ENCODE measurements at regions not wholly inside any gene's neighbourhood (a gene's known extent, or its start where the extent isn't known, plus 50 kb on each side); places are given as distances from the start of the nearest gene placed in this dataset.

DNA sequence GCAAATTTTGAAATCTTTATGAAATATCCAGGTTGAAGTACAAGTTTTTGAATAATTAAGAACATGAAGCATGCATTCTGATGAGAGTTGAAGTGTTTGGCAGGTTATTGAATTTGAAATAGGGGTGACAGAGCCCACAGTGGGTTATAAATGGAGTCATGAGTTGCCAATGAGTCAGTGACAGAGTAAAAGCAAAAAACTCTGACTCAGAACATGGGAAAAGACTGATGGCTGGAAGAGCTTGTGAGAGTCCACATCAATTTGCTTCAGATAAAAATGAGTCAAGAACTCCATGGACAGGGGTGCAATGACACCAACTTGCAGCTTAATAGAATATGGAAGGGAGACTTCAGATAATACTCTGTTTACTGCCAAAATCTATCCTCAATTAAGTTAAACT is 105.3 kb downstream of the SLC6A15 start:
- DNase-seq (ENCODE audit: low spot score), result no peak
- Mint-ChIP-seq H3K36me3 (ENCODE audit: low read depth) (no peaks in the 10 kb centered on the region), H3K27me3 (ENCODE audit: low read depth) (no peaks in the 10 kb centered on the region), H3K4me3 (no peak overlapping the region), H3K27ac (no peak overlapping the region), H3K9me3 (no peaks in the 10 kb centered on the region), H3K4me1 (ENCODE audit: low read depth) (no peaks in the 10 kb centered on the region)

DNA sequence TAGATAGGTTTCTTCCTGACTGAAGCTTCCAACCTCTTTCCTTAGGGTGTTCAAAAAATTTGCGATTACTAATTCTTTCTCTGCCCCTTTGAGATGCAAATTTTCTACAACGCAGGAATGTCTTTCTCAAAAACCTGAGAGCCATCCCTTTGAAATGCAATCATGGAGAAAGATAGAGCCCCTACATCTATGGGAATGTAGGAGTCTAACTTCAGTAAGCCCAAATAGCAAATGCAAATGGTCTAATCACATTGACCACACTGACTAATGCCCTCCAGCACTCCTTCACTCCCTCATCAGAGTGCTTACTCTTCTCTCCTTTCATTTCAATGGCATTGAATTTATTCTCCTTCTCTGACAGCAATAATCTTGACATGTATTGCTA is 107.1 kb downstream of the SLC6A15 start:
- no peak overlapping the region for H3K4me3 Mint-ChIP-seq
- no peak overlapping the region for H3K27ac Mint-ChIP-seq
- H3K27me3 Mint-ChIP-seq (ENCODE audit: low read depth), result no peaks in the 10 kb centered on the region
- DNase-seq (ENCODE audit: low spot score), result no peak
- no peaks in the 10 kb centered on the region for H3K36me3 Mint-ChIP-seq (ENCODE audit: low read depth)
- no peaks in the 10 kb centered on the region for H3K4me1 Mint-ChIP-seq (ENCODE audit: low read depth)
- H3K9me3 Mint-ChIP-seq, result no peaks in the 10 kb centered on the region

DNA sequence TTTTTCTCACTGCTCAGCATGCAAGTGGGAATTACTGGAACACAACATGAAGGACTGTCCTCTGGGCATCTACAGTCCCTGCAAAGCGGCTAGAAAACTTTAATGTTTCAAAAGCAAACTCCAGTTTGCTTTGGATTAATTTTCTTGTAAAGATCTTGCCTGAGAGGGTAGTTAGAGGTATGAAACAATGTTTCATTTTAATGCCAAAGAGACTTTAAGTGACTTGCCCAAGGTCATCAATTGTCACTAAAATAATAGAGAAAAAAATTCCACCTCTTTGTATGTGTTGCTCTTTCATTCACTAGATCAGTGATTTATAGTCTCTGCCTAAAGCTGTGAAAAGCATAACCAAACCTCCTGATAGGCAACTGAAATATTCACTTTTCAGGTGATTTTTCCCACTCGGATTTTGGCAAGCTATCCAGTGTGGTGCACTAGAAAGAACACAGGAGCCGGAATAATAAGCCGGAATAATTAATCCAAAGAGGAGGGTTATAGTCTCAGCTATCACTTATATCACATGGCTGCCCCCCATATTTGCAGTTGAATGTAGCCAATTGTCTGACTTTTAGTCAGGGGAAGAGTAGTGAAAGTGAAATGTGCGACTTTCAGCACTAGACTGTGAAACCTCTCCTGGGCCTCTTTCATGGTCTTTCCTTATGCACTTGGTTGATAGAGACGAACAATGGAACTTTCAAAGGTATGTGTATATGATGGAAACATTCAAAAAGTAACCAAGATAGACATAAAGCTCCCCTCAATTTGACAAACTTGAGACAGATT is 107.7 kb downstream of the SLC6A15 start:
- Mint-ChIP-seq H3K4me3 (no peak overlapping the region), H3K36me3 (ENCODE audit: low read depth) (no peaks in the 10 kb centered on the region), H3K9me3 (no peaks in the 10 kb centered on the region), H3K27ac (no peak overlapping the region), H3K27me3 (ENCODE audit: low read depth) (no peaks in the 10 kb centered on the region), H3K4me1 (ENCODE audit: low read depth) (no peaks in the 10 kb centered on the region)
- no peak for DNase-seq (ENCODE audit: low spot score)

DNA sequence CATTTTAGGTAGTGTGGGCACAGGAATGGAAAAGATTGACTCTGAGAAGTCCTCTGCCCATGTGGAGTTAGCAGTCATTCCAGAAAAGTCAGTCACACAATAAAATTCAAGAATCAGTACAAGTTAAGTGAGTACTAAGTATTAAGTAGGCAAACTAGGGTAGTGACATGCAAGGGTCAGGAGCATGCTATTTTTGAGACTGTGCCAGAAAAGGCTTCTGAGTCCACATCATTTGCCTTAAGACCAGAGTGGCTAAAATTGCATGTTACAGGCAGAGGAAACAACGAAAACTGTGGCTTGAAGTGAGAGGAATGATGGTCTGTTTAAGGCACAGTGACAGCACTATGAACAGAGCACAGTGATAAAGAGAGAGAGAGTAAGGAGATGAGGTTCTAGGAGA is 108.9 kb downstream of the SLC6A15 start:
- Mint-ChIP-seq H3K4me3 (no peak overlapping the region), H3K27me3 (ENCODE audit: low read depth) (no peaks in the 10 kb centered on the region), H3K27ac (no peak overlapping the region), H3K4me1 (ENCODE audit: low read depth) (no peaks in the 10 kb centered on the region), H3K36me3 (ENCODE audit: low read depth) (no peaks in the 10 kb centered on the region), H3K9me3 (no peaks in the 10 kb centered on the region)
- DNase-seq (ENCODE audit: low spot score), result no peak

DNA sequence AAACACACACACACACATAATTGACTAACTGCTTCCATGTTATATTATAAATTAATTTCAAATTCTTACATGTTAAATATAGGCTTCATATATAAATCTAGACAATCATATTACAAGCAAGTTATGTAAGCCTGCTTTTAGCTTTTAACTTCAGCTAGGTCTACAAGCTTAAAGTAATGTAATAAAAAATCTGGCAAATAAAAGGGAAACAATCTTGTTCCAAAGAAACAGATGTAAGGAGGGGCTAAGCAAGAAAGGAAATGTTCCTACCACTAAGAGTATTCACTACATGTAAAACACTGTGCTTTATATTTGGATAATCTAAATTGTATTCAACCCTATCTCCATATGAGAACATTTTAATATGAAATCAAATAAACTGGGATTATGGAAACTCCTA is 110.4 kb downstream of the SLC6A15 start:
- no peak for DNase-seq (ENCODE audit: low spot score)
- H3K9me3 Mint-ChIP-seq, result no peaks in the 10 kb centered on the region
- H3K27ac Mint-ChIP-seq, result no peak overlapping the region
- no peak overlapping the region for H3K4me3 Mint-ChIP-seq
- no peaks in the 10 kb centered on the region for H3K36me3 Mint-ChIP-seq (ENCODE audit: low read depth)
- no peaks in the 10 kb centered on the region for H3K4me1 Mint-ChIP-seq (ENCODE audit: low read depth)
- H3K27me3 Mint-ChIP-seq (ENCODE audit: low read depth), result no peaks in the 10 kb centered on the region

DNA sequence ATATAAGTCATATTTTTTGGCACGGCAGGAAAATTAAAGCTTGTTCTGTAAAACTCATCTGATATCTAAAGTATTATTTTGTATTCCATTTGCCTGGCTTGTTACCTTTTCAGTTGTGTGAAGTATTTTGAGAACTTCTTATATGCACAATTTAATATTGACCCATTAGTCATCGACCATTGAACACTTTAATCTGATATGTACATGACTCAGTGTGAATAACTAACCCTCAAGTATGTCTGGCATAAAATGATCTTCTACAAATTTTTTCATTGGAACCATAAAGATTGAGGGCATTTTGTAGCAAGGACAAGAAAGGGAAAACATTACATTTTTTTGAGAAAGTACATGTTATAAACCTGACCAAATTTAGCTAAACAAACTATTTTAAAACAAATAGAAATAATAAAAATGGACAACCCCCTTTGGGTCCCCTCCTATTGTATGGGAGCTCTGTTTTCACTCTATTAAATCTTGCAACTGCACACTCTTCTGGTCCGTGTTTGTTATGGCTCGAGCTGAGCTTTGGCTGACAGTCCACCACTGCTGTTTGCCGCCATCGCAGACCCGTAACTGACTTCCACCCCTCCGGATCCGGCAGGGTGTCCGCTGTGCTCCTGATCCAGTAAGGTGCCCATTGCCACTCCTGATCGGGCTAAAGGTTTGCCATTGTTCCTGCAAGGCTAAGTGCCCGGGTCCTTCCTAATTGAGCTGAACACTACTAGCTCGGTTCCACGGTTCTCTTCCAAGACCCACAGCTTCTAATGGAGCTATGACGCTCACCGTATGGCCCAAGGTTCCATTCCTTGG is 118.8 kb downstream of the SLC6A15 start:
- Mint-ChIP-seq H3K27me3 (ENCODE audit: low read depth) (no peaks in the 10 kb centered on the region), H3K9me3 (no peaks in the 10 kb centered on the region), H3K27ac (no peak overlapping the region), H3K4me3 (no peak overlapping the region), H3K36me3 (ENCODE audit: low read depth) (no peaks in the 10 kb centered on the region), H3K4me1 (ENCODE audit: low read depth) (no peaks in the 10 kb centered on the region)
- no peak for DNase-seq (ENCODE audit: low spot score)

DNA sequence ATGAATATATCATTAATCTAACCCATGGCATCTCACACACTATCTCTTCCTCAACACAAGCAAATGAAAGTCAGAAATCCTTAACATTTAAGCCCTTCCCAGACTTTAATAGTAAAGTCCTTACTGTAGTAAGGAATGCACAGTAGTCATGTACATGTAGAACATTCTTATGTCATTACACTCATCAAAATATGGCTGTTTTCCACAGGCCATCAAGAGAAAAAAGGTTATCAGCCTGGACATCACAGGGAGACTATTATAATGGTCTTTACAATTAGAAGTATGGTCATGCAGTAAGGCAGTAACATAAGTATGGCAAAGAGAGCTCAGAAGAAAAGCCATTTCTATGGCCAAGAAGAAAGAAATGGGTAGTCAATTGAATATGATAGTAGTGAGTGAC is 121.2 kb downstream of the SLC6A15 start:
- no peaks in the 10 kb centered on the region for H3K4me1 Mint-ChIP-seq (ENCODE audit: low read depth)
- H3K27ac Mint-ChIP-seq, result no peak overlapping the region
- no peak for DNase-seq (ENCODE audit: low spot score)
- no peaks in the 10 kb centered on the region for H3K9me3 Mint-ChIP-seq
- H3K36me3 Mint-ChIP-seq (ENCODE audit: low read depth), result no peaks in the 10 kb centered on the region
- H3K27me3 Mint-ChIP-seq (ENCODE audit: low read depth), result no peaks in the 10 kb centered on the region
- H3K4me3 Mint-ChIP-seq, result no peak overlapping the region

DNA sequence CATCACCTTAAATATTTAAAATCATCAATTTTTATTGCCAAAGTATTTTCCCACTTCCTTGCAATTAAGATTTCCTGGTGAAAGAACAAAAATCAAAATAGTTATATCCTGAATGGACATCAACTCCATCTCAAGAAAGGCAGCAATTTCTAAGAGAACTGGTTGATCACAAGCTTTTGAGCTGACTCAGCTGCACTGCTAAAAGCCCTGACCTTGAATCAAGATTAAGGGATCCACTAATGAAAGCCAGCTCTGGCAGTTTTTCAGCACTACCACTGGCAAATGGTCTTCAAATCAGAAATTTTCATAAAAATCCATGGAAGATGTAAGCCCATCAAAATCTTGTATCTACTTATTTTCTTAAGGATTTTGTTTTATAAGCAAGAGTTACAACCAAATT is 123.4 kb downstream of the SLC6A15 start:
- no peaks in the 10 kb centered on the region for H3K27me3 Mint-ChIP-seq (ENCODE audit: low read depth)
- no peaks in the 10 kb centered on the region for H3K4me1 Mint-ChIP-seq (ENCODE audit: low read depth)
- no peak overlapping the region for H3K27ac Mint-ChIP-seq
- H3K9me3 Mint-ChIP-seq, result no peaks in the 10 kb centered on the region
- H3K4me3 Mint-ChIP-seq, result no peak overlapping the region
- no peak for DNase-seq (ENCODE audit: low spot score)
- no peaks in the 10 kb centered on the region for H3K36me3 Mint-ChIP-seq (ENCODE audit: low read depth)

DNA sequence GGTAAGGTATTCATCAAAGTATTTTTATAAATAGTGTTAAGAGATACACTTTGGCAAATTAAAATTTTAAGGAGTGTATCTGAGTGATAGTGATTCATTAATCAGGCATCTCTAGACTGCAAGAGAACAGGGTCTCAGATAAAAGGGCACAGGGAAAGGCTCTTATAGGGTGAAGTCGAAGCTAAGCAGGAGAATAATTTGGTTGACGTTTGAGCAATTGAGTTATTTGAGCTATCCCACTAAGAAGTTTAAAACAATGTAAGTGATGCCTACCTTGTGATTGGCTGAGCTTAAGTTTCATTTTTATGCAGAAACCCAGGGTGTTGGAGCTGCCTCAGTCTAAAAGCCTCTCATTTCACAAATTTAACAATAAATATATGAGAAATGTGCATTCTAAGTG is 125.3 kb downstream of the SLC6A15 start:
- H3K9me3 Mint-ChIP-seq, result no peaks in the 10 kb centered on the region
- H3K36me3 Mint-ChIP-seq (ENCODE audit: low read depth), result no peaks in the 10 kb centered on the region
- no peak for DNase-seq (ENCODE audit: low spot score)
- no peak overlapping the region for H3K27ac Mint-ChIP-seq
- no peaks in the 10 kb centered on the region for H3K4me1 Mint-ChIP-seq (ENCODE audit: low read depth)
- no peaks in the 10 kb centered on the region for H3K27me3 Mint-ChIP-seq (ENCODE audit: low read depth)
- H3K4me3 Mint-ChIP-seq, result no peak overlapping the region

DNA sequence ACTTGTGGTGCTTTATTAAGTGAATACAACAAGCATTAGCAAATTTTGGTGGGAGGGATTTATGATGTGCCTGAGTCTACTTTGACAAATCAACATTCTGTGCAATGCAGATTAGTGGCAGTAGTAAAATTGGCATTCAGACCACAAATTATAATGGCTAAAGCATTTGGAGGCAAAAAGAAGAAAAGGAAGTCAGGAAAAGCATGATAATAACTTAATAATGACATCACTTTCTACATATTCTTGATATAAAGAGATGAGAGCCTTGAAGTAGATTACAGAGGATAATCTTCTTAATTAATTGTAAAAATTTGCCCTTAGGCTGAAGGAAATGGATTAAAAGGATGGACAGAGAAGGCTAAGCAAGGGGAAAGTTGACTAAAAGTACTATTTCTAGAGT is 126.0 kb downstream of the SLC6A15 start:
- Mint-ChIP-seq H3K4me3 (no peak overlapping the region), H3K9me3 (no peaks in the 10 kb centered on the region), H3K36me3 (ENCODE audit: low read depth) (no peaks in the 10 kb centered on the region), H3K4me1 (ENCODE audit: low read depth) (no peaks in the 10 kb centered on the region), H3K27ac (no peak overlapping the region), H3K27me3 (ENCODE audit: low read depth) (no peaks in the 10 kb centered on the region)
- DNase-seq (ENCODE audit: low spot score), result no peak

DNA sequence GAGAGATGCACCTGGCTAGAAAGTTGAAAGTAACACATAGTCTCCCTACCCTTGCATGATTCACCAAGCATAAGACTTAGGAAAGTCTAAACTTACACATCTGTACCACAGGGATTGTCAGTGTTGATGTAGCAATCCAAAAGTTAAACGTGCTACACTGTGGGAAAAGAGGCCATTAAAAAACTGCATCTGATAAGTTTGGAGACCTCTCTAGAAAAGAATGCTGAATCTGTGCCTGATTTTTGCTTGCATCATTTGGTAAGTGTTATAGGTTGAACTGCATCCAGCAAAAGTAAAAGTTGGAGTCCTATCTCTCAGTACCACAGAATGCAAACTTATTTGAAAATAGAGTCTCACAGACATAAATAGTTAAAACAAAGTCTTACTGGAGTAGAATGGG is 126.6 kb downstream of the SLC6A15 start:
- Mint-ChIP-seq H3K27me3 (ENCODE audit: low read depth) (no peaks in the 10 kb centered on the region), H3K4me3 (no peak overlapping the region), H3K4me1 (ENCODE audit: low read depth) (no peaks in the 10 kb centered on the region), H3K27ac (no peak overlapping the region), H3K9me3 (no peaks in the 10 kb centered on the region), H3K36me3 (ENCODE audit: low read depth) (no peaks in the 10 kb centered on the region)
- no peak for DNase-seq (ENCODE audit: low spot score)

DNA sequence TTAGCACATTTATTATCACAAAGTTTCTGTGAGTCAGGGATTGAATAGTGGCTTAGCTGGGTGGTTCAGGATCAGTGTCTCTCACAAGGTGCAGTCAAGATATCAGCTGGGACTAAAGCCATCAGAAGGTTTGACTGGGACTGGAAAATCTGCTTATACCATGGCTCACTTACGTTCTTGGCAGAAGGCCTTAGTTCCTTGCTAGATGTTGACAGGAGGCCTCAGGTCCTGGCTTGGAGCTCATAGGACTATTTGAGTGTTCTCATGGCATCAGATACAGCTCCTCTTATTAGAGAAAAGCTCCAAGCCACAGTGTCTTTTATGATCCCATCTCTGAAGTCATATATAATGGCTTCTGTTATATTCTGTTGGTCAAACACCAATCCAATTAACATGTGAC is 127.3 kb downstream of the SLC6A15 start:
- Mint-ChIP-seq H3K27ac (no peak overlapping the region), H3K27me3 (ENCODE audit: low read depth) (no peaks in the 10 kb centered on the region), H3K4me1 (ENCODE audit: low read depth) (no peaks in the 10 kb centered on the region), H3K9me3 (no peaks in the 10 kb centered on the region), H3K4me3 (no peak overlapping the region), H3K36me3 (ENCODE audit: low read depth) (no peaks in the 10 kb centered on the region)
- no peak for DNase-seq (ENCODE audit: low spot score)

DNA sequence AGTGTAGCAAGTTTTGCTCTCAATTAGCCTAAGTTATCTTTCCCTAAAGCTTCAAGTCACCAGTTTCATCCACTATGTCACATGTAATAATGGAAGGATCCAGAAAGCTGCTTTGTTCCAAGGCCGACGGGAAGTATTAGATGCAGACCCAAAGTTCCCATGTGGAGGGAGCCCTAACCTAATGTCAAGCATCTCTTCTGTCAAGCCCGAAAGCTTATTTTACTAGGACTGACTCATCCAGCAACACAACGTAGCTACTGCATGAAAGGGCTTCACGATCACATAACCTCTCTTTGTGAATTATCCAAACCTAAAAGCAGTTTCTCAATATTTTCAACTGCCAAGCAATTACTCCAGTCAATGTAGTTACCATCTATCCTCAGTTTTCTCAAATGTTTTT is 133.4 kb downstream of the SLC6A15 start:
- no peaks in the 10 kb centered on the region for H3K9me3 Mint-ChIP-seq
- H3K27ac Mint-ChIP-seq, result no peak overlapping the region
- H3K4me3 Mint-ChIP-seq, result no peak overlapping the region
- no peak for DNase-seq (ENCODE audit: low spot score)
- no peaks in the 10 kb centered on the region for H3K27me3 Mint-ChIP-seq (ENCODE audit: low read depth)
- H3K36me3 Mint-ChIP-seq (ENCODE audit: low read depth), result no peaks in the 10 kb centered on the region
- no peaks in the 10 kb centered on the region for H3K4me1 Mint-ChIP-seq (ENCODE audit: low read depth)

DNA sequence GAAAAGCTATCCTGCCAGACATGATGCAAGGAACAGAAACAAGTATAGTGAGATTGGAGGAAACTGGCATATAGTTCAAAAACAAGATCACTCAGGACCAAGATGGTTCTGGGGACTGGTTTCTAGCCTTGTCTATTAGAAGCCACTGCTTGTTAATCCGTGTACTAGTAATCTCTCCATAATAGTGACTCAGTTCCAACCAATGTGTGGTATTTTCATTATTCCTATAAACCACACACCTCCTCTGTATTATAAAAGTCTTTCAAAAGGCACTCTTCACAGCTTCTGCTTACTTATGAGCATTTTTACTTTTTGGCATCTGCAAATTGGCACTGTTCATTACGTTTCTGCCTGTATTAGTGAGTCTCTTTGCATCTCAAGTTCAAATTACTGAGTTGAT is 140.3 kb downstream of the SLC6A15 start:
- no peak for DNase-seq (ENCODE audit: low spot score)
- Mint-ChIP-seq H3K9me3 (no peaks in the 10 kb centered on the region), H3K27ac (no peak overlapping the region), H3K4me1 (ENCODE audit: low read depth) (no peaks in the 10 kb centered on the region), H3K27me3 (ENCODE audit: low read depth) (no peaks in the 10 kb centered on the region), H3K36me3 (ENCODE audit: low read depth) (no peaks in the 10 kb centered on the region), H3K4me3 (no peak overlapping the region)

DNA sequence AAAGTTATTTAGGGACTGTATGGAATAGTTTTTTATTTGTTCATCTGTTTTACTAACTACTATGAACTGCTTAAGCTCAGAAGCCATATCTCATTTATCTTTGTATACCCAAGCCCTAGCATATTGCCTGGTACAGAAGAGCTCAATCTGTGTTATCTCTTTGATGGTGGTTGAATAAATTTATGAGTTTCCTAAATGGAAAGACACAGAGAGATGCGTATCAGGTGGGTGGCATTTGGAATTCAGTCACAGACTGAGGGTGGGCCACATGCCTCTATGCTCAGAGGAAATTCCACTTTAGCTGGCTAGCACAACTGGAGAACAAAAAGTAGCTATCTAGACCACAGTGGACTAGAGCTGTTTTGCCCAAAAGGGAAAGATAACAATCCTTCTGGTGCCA is 145.5 kb downstream of the SLC6A15 start:
- Mint-ChIP-seq H3K9me3 (no peaks in the 10 kb centered on the region), H3K4me1 (ENCODE audit: low read depth) (no peaks in the 10 kb centered on the region), H3K27me3 (ENCODE audit: low read depth) (no peaks in the 10 kb centered on the region), H3K27ac (no peak overlapping the region), H3K4me3 (no peak overlapping the region), H3K36me3 (ENCODE audit: low read depth) (no peaks in the 10 kb centered on the region)
- no peak for DNase-seq (ENCODE audit: low spot score)
